Astrocyte (in vitro differentiated cells and primary cell): ENCODE measurements at regions not wholly inside any gene's neighbourhood (a gene's known extent, or its start where the extent isn't known, plus 50 kb on each side); places are given as distances from the start of the nearest gene placed in this dataset.

Experiments used
- DNase-seq: peaks from one replicate; pipeline ENCODE4 v3.0.0-alpha.2; 2010; ENCODE audit warnings: low read depth
- FAIRE-seq: peaks from 2 replicates; lab custom pipeline; 2011; peaks lifted over from hg19 to GRCh38; lab: Jason Lieb, UNC
- H2AFZ ChIP-seq: 2 replicates; pipeline ENCODE4 v1.6.0; 2012; ENCODE audit warnings: low read depth, low read length, inconsistent platforms
- H3K27ac ChIP-seq: 2 replicates; pipeline ENCODE4 v1.5.1; 2011; ENCODE audit warnings: low read depth, low read length, inconsistent platforms
- H3K27me3 ChIP-seq: 2 replicates; pipeline ENCODE4 v1.6.0; 2011; ENCODE audit warnings: low read length, inconsistent platforms; ENCODE audit not compliant: insufficient read depth
- H3K36me3 ChIP-seq: 2 replicates; pipeline ENCODE4 v1.5.1; 2011; ENCODE audit warnings: low read length, inconsistent platforms; ENCODE audit not compliant: insufficient read depth
- H3K4me1 ChIP-seq: 2 replicates; pipeline ENCODE4 v1.5.1; 2011; ENCODE audit warnings: low read length, inconsistent platforms; ENCODE audit not compliant: insufficient read depth
- H3K4me2 ChIP-seq: 2 replicates; pipeline ENCODE4 v1.6.0; 2012; ENCODE audit warnings: low read length, inconsistent platforms
- H3K4me3 ChIP-seq: 2 replicates; pipeline ENCODE4 v1.5.1; 2011; ENCODE audit warnings: low read depth, mild to moderate bottlenecking, low read length, inconsistent platforms; ENCODE audit not compliant: insufficient read depth
- H3K79me2 ChIP-seq: 2 replicates; pipeline ENCODE4 v1.6.0; 2012; ENCODE audit warnings: mild to moderate bottlenecking, low read length, inconsistent platforms; ENCODE audit not compliant: insufficient read depth
- H3K9ac ChIP-seq: 2 replicates; pipeline ENCODE4 v1.6.0; 2012; ENCODE audit warnings: mild to moderate bottlenecking, low read length, inconsistent platforms
- H3K9me3 ChIP-seq: 2 replicates; pipeline ENCODE4 v1.5.1; 2012; ENCODE audit warnings: low read depth, mild to moderate bottlenecking, low read length, inconsistent platforms; ENCODE audit not compliant: insufficient read depth
- H4K20me1 ChIP-seq: 2 replicates; pipeline ENCODE4 v1.6.0; 2012; ENCODE audit warnings: low read length, inconsistent platforms; ENCODE audit not compliant: insufficient read depth
- H3K27ac Mint-ChIP-seq: one replicate; pipeline ENCODE4 v1.8.0; 2021; ENCODE audit warnings: mild to moderate bottlenecking, mixed read lengths; ENCODE audit not compliant: unreplicated experiment
- H3K27me3 Mint-ChIP-seq: one replicate; pipeline ENCODE4 v1.8.0; 2021; ENCODE audit warnings: low read depth, mixed read lengths; ENCODE audit not compliant: unreplicated experiment
- H3K36me3 Mint-ChIP-seq: one replicate; pipeline ENCODE4 v1.8.0; 2021; ENCODE audit warnings: low read depth, mixed read lengths; ENCODE audit not compliant: unreplicated experiment
- H3K4me1 Mint-ChIP-seq: one replicate; pipeline ENCODE4 v1.8.0; 2021; ENCODE audit warnings: low read depth, mixed read lengths; ENCODE audit not compliant: unreplicated experiment
- H3K4me3 Mint-ChIP-seq: one replicate; pipeline ENCODE4 v1.8.0; 2021; ENCODE audit warnings: mild to moderate bottlenecking, moderate library complexity, mixed read lengths; ENCODE audit not compliant: unreplicated experiment
- H3K9me3 Mint-ChIP-seq: one replicate; pipeline ENCODE4 v1.8.0; 2021; ENCODE audit warnings: mild to moderate bottlenecking, mixed read lengths; ENCODE audit not compliant: unreplicated experiment
- EZH2 ChIP-seq: IDR thresholded peaks from 2 replicates; pipeline ENCODE4 v1.6.1; 2012; ENCODE audit warnings: mild to moderate bottlenecking, low read length, inconsistent platforms; ENCODE audit not compliant: insufficient read depth
- TF ChIP-seq, protein P1 (sequence below): IDR thresholded peaks from 2 replicates; pipeline ENCODE4 v1.5.1; 2011; ENCODE audit warnings: low read depth, mild to moderate bottlenecking, inconsistent platforms, low read length, moderate library complexity; ENCODE audit not compliant: insufficient read depth

DNA sequence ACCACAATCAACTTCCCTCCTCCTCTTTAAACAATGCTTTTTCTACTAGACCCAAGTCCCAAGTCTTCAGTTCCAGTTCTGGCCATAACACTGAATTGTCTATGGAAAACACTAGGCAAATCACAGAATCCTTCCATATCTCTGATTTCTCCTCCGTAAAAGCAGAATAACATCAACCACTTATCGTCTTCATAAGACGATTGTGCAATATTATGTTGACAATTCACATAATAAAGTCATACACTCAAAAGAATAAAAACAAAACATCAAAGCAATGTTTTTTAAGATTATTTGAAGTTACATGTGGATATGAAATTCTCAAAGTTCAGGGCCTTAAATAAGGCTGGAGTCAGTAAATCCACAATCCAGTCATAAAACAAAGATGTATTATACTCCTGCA is 84.4 kb downstream of the MTERF1 start:
- H3K4me3 ChIP-seq, result no peak overlapping the region
- no peaks in the 10 kb centered on the region for H3K27me3 ChIP-seq
- no peaks in the 10 kb centered on the region for H3K27me3 Mint-ChIP-seq
- H4K20me1 ChIP-seq, result no peaks in the 10 kb centered on the region
- no peaks in the 10 kb centered on the region for H3K9me3 ChIP-seq
- no peaks in the 10 kb centered on the region for H3K79me2 ChIP-seq
- no peak overlapping the region for H3K9ac ChIP-seq
- DNase-seq, result no peak
- no peak for FAIRE-seq
- peaks cover 6% of the 10 kb centered on the region for H3K9me3 Mint-ChIP-seq
- H3K4me2 ChIP-seq, result no peak overlapping the region
- H3K36me3 ChIP-seq, result no peaks in the 10 kb centered on the region
- no peaks in the 10 kb centered on the region for H3K36me3 Mint-ChIP-seq
- H3K4me1 ChIP-seq, result no peaks in the 10 kb centered on the region
- H3K4me1 Mint-ChIP-seq, result peaks cover 7% of the 10 kb centered on the region
- no peak overlapping the region for H2AFZ ChIP-seq
- H3K27ac ChIP-seq, result no peak overlapping the region
- no peak overlapping the region for H3K27ac Mint-ChIP-seq
- no peak overlapping the region for H3K4me3 Mint-ChIP-seq
- no peak for TF ChIP-seq EZH2
- TF ChIP-seq, protein P1, sequence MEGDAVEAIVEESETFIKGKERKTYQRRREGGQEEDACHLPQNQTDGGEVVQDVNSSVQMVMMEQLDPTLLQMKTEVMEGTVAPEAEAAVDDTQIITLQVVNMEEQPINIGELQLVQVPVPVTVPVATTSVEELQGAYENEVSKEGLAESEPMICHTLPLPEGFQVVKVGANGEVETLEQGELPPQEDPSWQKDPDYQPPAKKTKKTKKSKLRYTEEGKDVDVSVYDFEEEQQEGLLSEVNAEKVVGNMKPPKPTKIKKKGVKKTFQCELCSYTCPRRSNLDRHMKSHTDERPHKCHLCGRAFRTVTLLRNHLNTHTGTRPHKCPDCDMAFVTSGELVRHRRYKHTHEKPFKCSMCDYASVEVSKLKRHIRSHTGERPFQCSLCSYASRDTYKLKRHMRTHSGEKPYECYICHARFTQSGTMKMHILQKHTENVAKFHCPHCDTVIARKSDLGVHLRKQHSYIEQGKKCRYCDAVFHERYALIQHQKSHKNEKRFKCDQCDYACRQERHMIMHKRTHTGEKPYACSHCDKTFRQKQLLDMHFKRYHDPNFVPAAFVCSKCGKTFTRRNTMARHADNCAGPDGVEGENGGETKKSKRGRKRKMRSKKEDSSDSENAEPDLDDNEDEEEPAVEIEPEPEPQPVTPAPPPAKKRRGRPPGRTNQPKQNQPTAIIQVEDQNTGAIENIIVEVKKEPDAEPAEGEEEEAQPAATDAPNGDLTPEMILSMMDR, result no peak

DNA sequence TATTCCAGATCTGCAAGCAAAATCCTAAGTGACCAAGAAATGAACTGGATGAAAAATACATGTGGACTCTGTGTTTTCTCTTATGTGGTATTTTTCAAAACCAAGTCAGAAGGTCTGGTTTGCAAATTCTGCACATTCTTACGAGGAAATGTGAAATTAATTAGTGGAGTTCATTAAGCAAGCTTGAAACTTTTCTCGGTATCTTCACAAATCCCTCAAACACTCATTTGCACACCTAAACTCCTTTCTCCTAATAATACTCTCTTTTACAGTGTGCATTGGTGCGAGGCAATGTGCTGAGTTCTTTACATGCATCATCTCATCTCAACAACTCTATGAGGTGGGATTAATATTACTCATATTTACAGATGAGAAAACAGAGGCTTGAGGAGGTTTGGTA is 82.1 kb downstream of the MTERF1 start:
- H3K4me3 Mint-ChIP-seq, result no peak overlapping the region
- Histone ChIP-seq H3K4me2 (no peak overlapping the region), H3K36me3 (no peaks in the 10 kb centered on the region), H3K9me3 (no peaks in the 10 kb centered on the region), H4K20me1 (no peaks in the 10 kb centered on the region), H3K9ac (no peak overlapping the region), H3K4me3 (no peak overlapping the region), H2AFZ (no peak overlapping the region), H3K27ac (no peak overlapping the region), H3K79me2 (no peaks in the 10 kb centered on the region), H3K4me1 (no peaks in the 10 kb centered on the region), H3K27me3 (no peaks in the 10 kb centered on the region)
- no peak overlapping the region for H3K27ac Mint-ChIP-seq
- no peak for TF ChIP-seq EZH2
- TF ChIP-seq, protein P1, result no peak
- no peaks in the 10 kb centered on the region for H3K27me3 Mint-ChIP-seq
- H3K36me3 Mint-ChIP-seq, result no peaks in the 10 kb centered on the region
- FAIRE-seq (no peak), DNase-seq (no peak)
- H3K4me1 Mint-ChIP-seq, result peaks cover 7% of the 10 kb centered on the region
- H3K9me3 Mint-ChIP-seq, result peaks cover 2% of the 10 kb centered on the region

DNA sequence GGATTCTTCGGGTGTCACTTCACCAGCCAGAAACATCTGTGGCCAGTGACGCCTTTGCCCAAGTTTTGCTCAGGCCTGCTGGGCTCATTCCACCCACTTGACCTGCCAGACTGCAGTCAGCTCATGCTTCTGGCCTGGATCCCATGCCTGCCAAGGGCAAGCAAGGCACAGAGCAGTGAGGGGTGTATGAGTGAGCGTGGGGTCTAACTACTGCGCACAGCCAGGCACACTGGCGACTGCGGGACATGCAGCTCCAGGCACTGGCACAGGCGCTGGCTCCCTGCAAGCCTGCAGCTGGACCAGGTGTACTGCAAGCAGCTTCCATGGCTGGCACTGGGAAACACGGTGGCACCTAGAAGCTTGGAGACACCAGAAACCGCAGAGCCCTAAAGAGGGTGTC is 80.1 kb downstream of the MTERF1 start:
- Mint-ChIP-seq H3K36me3 (no peaks in the 10 kb centered on the region), H3K4me1 (peaks cover 7% of the 10 kb centered on the region), H3K27ac (no peak overlapping the region), H3K27me3 (no peaks in the 10 kb centered on the region), H3K9me3 (no peaks in the 10 kb centered on the region), H3K4me3 (no peak overlapping the region)
- no peak for DNase-seq
- Histone ChIP-seq H3K4me3 (no peak overlapping the region), H3K9ac (no peak overlapping the region), H4K20me1 (no peaks in the 10 kb centered on the region), H3K4me1 (no peaks in the 10 kb centered on the region), H2AFZ (no peak overlapping the region), H3K27ac (no peak overlapping the region), H3K4me2 (no peak overlapping the region), H3K9me3 (no peaks in the 10 kb centered on the region), H3K79me2 (no peaks in the 10 kb centered on the region), H3K27me3 (no peaks in the 10 kb centered on the region), H3K36me3 (no peaks in the 10 kb centered on the region)
- no peak for FAIRE-seq
- TF ChIP-seq EZH2, result no peak
- TF ChIP-seq, protein P1, result no peak
